PC-9 (cell line): ENCODE measurements at regions not wholly inside any gene's neighbourhood (a gene's known extent, or its start where the extent isn't known, plus 50 kb on each side); places are given as distances from the start of the nearest gene placed in this dataset.

Source experiments
- BruUV-seq: library from RNA; stranded (reverse); fragments of 400-500 nt; replicated peaks from 2 replicates; lab custom pipeline; 2021; lab: Mats Ljungman, UMichigan
- CTCF ChIA-PET: fragments of 300-600 bp; sonication (Branson Sonifier 250); formaldehyde crosslinking; loops from one replicate; lab custom pipeline; 2022; ENCODE audit warnings: antibody characterized with exemption; lab: Charles Lee
- POLR2A ChIA-PET: fragments of 300-600 bp; sonication (Branson Sonifier 250); formaldehyde crosslinking; loops from one replicate; lab custom pipeline; 2022; ENCODE audit warnings: antibody characterized with exemption; ENCODE audit not compliant: unreplicated experiment; lab: Charles Lee
- DNase-seq, 2 experiments: peaks; one replicate each; pipeline versions ENCODE4 v3.0.0 to v3.0.0-alpha.2; 2015 to 2022; ENCODE audit warnings: mixed read lengths in 1 of 2
- H2AFZ ChIP-seq: fragments of 200-600 bp; sonication (generic); 2 replicates; pipeline ENCODE4 v1.8.1; 2017; ENCODE audit warnings: antibody characterized with exemption
- H3F3A ChIP-seq: fragments of 200-600 bp; sonication (generic); 2 replicates; pipeline ENCODE4 v1.8.1; 2017; ENCODE audit warnings: antibody characterized with exemption, mild to moderate bottlenecking, low read depth; ENCODE audit not compliant: insufficient read depth
- H3K27ac ChIP-seq: fragments of 200-600 bp; sonication (generic); 2 replicates; pipeline ENCODE4 v1.6.1; 2016; ENCODE audit warnings: mixed run types
- H3K27me3 ChIP-seq: fragments of 200-600 bp; sonication (generic); 2 replicates; pipeline ENCODE4 v1.6.1; 2016; ENCODE audit warnings: low read depth, mixed run types; ENCODE audit not compliant: insufficient read depth
- H3K36me3 ChIP-seq: fragments of 200-600 bp; sonication (generic); 2 replicates; pipeline ENCODE4 v1.6.1; 2016; ENCODE audit warnings: low read depth, mixed run types
- H3K4me1 ChIP-seq: fragments of 200-600 bp; sonication (generic); replicated peaks from 2 replicates; pipeline ENCODE4 v1.6.1; 2016; ENCODE audit warnings: mixed run types; ENCODE audit not compliant: insufficient read depth
- H3K4me2 ChIP-seq: fragments of 200-600 bp; sonication (generic); 2 replicates; pipeline ENCODE4 v1.6.1; 2017; ENCODE audit warnings: mixed run types
- H3K4me3 ChIP-seq: fragments of 200-600 bp; sonication (generic); 2 replicates; pipeline ENCODE4 v1.6.1; 2016; ENCODE audit warnings: mixed run types
- H3K79me2 ChIP-seq: fragments of 200-600 bp; sonication (generic); 2 replicates; pipeline ENCODE4 v1.6.1; 2017; ENCODE audit warnings: low read depth, mixed run types
- H3K9me2 ChIP-seq: fragments of 200-600 bp; sonication (generic); 2 replicates; pipeline ENCODE4 v1.8.1; 2017; ENCODE audit warnings: mild to moderate bottlenecking; ENCODE audit not compliant: insufficient read depth
- H3K9me3 ChIP-seq: fragments of 200-600 bp; sonication (generic); 2 replicates; pipeline ENCODE4 v1.8.1; 2016; ENCODE audit warnings: low read depth; ENCODE audit not compliant: insufficient read depth
- H4K20me1 ChIP-seq: fragments of 200-600 bp; sonication (generic); 2 replicates; pipeline ENCODE4 v1.8.1; 2017; ENCODE audit not compliant: insufficient read depth
- CTCF ChIP-seq: fragments of 200-600 bp; sonication (generic); conservative IDR thresholded peaks from 2 replicates; pipeline ENCODE4 v1.6.1; 2017; ENCODE audit warnings: mixed run types, antibody characterized with exemption, mild to moderate bottlenecking, moderate library complexity
- EZH2 ChIP-seq: fragments of 200-600 bp; sonication (generic); IDR thresholded peaks from 2 replicates; pipeline ENCODE4 v1.8.0; 2017; ENCODE audit warnings: antibody characterized with exemption, low read depth
- intact Hi-C: fragments of 100-400 bp; cut with micrococcal nuclease; formaldehyde crosslinking; loops from one replicate; pipeline ENCODE4 v1.10.0; 2022; ENCODE audit not compliant: unreplicated experiment

GRCh38 chr5:17054911-17055310 is 118.8 kb upstream of the MYO10 start:
- no peaks in the 10 kb centered on the region for H4K20me1 ChIP-seq
- no peak overlapping the region for H3K4me3 ChIP-seq
- no peaks in the 10 kb centered on the region for H3K9me2 ChIP-seq
- H3K27me3 ChIP-seq: no peaks in the 10 kb centered on the region
- no peaks in the 10 kb centered on the region for H3K79me2 ChIP-seq
- H3K36me3 ChIP-seq: no peaks in the 10 kb centered on the region
- no peak for TF ChIP-seq CTCF
- TF ChIP-seq EZH2: no peak
- no TSS peak for BruUV-seq
- POLR2A ChIA-PET: no interaction called here
- peaks cover 34% of the 10 kb centered on the region for H3K4me1 ChIP-seq
- no peaks in the 10 kb centered on the region for H3K9me3 ChIP-seq
- H3K27ac ChIP-seq: no peak overlapping the region
- peaks cover 13% of the 10 kb centered on the region; the same call in 1 of the 2 replicates for H3F3A ChIP-seq
- DNase-seq: no peak
- intact Hi-C loops: loop anchor here (5.0 kb wide), 3 partner anchors 57 to 263 kb away; no protein-coding TSS in a partner anchor
- no peak overlapping the region for H3K4me2 ChIP-seq
- CTCF ChIA-PET: no interaction called here
- H2AFZ ChIP-seq: no peak overlapping the region

- H3K36me3 ChIP-seq: no peaks in the 10 kb centered on the region
- H3K27me3 ChIP-seq: no peaks in the 10 kb centered on the region
- no peak overlapping the region for H3K4me2 ChIP-seq
- intact Hi-C loops: loop anchor here (1.0 to 5.0 kb wide), 5 partner anchors 43 to 264 kb away; no protein-coding TSS in a partner anchor
- H3K4me1 ChIP-seq: peaks cover 34% of the 10 kb centered on the region
- no peaks in the 10 kb centered on the region for H3K79me2 ChIP-seq
- ChIA-PET CTCF (interaction anchor here (0.6 to 0.9 kb wide), 2 partner anchors 134 to 269 kb away, joined by 4 to 5 read pairs; no protein-coding TSS in a partner anchor), POLR2A (interaction anchor here (0.5 to 0.6 kb wide), 2 partner anchors 44 to 545 kb away, joined by 3 to 14 read pairs; no protein-coding TSS in a partner anchor)
- H3K4me3 ChIP-seq: no peak overlapping the region
- no peaks in the 10 kb centered on the region for H4K20me1 ChIP-seq
- no peaks in the 10 kb centered on the region for H3K9me3 ChIP-seq
- no peaks in the 10 kb centered on the region for H3K9me2 ChIP-seq
- H3K27ac ChIP-seq: no peak overlapping the region
- H2AFZ ChIP-seq: no peak overlapping the region
- no peak for TF ChIP-seq CTCF
- TF ChIP-seq EZH2: no peak
- BruUV-seq: no TSS peak
- DNase-seq: peak in 1 of 2 experiments; percentile 49
- peaks cover 13% of the 10 kb centered on the region; the same call in 1 of the 2 replicates for H3F3A ChIP-seq
Observed at GRCh38 chr5:17056141-17056631, 120.1 kb upstream of the MYO10 start.

- Histone ChIP-seq H3K9me3 (no peaks in the 10 kb centered on the region), H3K27ac (no peak overlapping the region), H3F3A (peaks cover 13% of the 10 kb centered on the region; the same call in 1 of the 2 replicates), H3K79me2 (no peaks in the 10 kb centered on the region), H3K9me2 (no peaks in the 10 kb centered on the region), H3K4me2 (no peak overlapping the region), H3K4me3 (no peak overlapping the region), H3K36me3 (no peaks in the 10 kb centered on the region), H3K27me3 (no peaks in the 10 kb centered on the region), H2AFZ (no peak overlapping the region), H3K4me1 (peaks cover 34% of the 10 kb centered on the region), H4K20me1 (no peaks in the 10 kb centered on the region)
- TF ChIP-seq EZH2 (no peak), CTCF (no peak)
- POLR2A ChIA-PET: no interaction called here
- BruUV-seq: no TSS peak
- peak in 1 of 2 experiments; percentile 65 for DNase-seq
- intact Hi-C loops: loop anchor here (5.0 kb wide), 3 partner anchors 54 to 266 kb away; no protein-coding TSS in a partner anchor
- CTCF ChIA-PET: no interaction called here
Observed at GRCh38 chr5:17058438-17058837, 122.3 kb upstream of the MYO10 start.
